HEK293T (cell line): ENCODE measurements at regions not wholly inside any gene's neighbourhood (a gene's known extent, or its start where the extent isn't known, plus 50 kb on each side); places are given as distances from the start of the nearest gene placed in this dataset.

Source experiments
- ELF4 ChIP-seq: fragments of 450-650 bp; IDR thresholded peaks from 2 replicates; pipeline ENCODE4 v1.6.1; 2017; ENCODE audit warnings: antibody characterized with exemption
- FOXA1 ChIP-seq: fragments of 450-650 bp; IDR thresholded peaks from 2 replicates; pipeline ENCODE4 v1.6.1; 2016; ENCODE audit warnings: mild to moderate bottlenecking
- FOXK2 ChIP-seq: fragments of 450-650 bp; IDR thresholded peaks from 2 replicates; pipeline ENCODE4 v1.6.1; 2016; ENCODE audit warnings: mild to moderate bottlenecking
- FOXM1 ChIP-seq: fragments of 450-650 bp; IDR thresholded peaks from 2 replicates; pipeline ENCODE4 v1.6.1; 2017; ENCODE audit warnings: mild to moderate bottlenecking, borderline replicate concordance
- L3MBTL2 ChIP-seq: fragments of 450-650 bp; conservative IDR thresholded peaks from 2 replicates; pipeline ENCODE4 v1.6.1; 2016; ENCODE audit warnings: mild to moderate bottlenecking

DNA sequence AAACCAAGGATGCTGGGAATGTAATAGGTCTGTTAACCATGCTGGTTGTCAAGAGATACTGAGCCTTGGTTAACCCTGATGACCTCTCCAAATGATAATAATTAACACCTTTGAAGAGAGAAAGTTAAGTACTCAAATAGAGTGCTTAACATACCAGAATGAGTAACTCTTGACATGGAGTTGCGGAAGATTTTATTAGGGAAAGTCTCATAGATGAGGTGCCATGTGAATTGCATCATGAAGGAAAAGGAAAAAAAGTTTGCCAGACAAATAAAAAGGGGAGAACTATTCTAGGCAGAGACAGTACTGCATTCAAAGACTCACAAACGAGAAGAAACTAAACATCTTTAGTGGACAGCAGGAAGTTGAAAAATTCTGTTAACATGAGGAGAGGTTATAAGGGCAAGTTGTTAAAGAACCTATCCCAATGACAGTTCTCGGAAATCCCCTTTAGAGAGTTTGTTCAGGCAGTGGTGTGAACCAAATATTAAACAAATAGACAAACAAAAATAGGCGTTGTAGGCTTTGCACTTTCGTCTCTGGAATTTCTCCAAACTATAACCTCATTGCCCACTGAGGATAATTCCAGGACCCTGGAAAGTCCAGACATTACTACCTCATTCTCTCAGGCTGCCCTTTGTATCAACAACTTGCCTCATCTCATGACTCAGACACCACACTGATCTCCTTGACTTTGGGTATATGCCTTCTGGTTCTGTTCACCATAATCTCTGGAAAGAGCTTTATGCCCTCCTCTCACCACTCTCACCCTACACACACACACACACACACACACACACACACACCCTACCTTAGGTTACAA, 435.0 kb downstream of the GXYLT1 start:
- no peak for TF ChIP-seq FOXK2
- TF ChIP-seq FOXM1, result no peak
- TF ChIP-seq ELF4, result no peak
- no peak for TF ChIP-seq L3MBTL2
- no peak for TF ChIP-seq FOXA1
